MCF 10A (cell line): ENCODE measurements at regions not wholly inside any gene's neighbourhood (a gene's known extent, or its start where the extent isn't known, plus 50 kb on each side); places are given as distances from the start of the nearest gene placed in this dataset.

Experiments used
- BruUV-seq: library from RNA; stranded (reverse); fragments of 400-500 nt; replicated peaks from 2 replicates; lab custom pipeline; 2021; lab: Mats Ljungman, UMichigan
- CTCF ChIA-PET: fragments of 300-600 bp; sonication (Branson Sonifier 250); formaldehyde crosslinking; extraction: SDS; loops from one replicate; lab custom pipeline; 2021; ENCODE audit warnings: antibody characterized with exemption, inconsistent platforms; lab: Yijun Ruan, JAX
- POLR2A ChIA-PET: fragments of 300-600, 350-650 bp; sonication (Branson Sonifier 250); formaldehyde crosslinking; extraction: SDS; loops from one replicate; lab custom pipeline; 2020; ENCODE audit warnings: antibody characterized with exemption, inconsistent platforms; lab: Yijun Ruan, JAX
- DNase-seq: peaks from one replicate; pipeline ENCODE4 v3.0.0-alpha.2; 2018; ENCODE audit not compliant: unreplicated experiment
- H3K27ac Mint-ChIP-seq: one replicate; pipeline ENCODE4 v1.8.0; 2022; ENCODE audit warnings: mild to moderate bottlenecking, low read depth, mixed read lengths; ENCODE audit not compliant: unreplicated experiment
- H3K27me3 Mint-ChIP-seq: one replicate; pipeline ENCODE4 v1.8.0; 2022; ENCODE audit warnings: mixed read lengths; ENCODE audit not compliant: insufficient read depth, unreplicated experiment
- H3K36me3 Mint-ChIP-seq: one replicate; pipeline ENCODE4 v1.8.0; 2022; ENCODE audit warnings: mild to moderate bottlenecking, moderate library complexity, mixed read lengths; ENCODE audit not compliant: insufficient read depth, unreplicated experiment
- H3K4me1 Mint-ChIP-seq: one replicate; pipeline ENCODE4 v1.8.0; 2022; ENCODE audit warnings: mixed read lengths; ENCODE audit not compliant: insufficient read depth, unreplicated experiment
- H3K4me3 Mint-ChIP-seq: one replicate; pipeline ENCODE4 v1.8.0; 2022; ENCODE audit warnings: mild to moderate bottlenecking, moderate library complexity, mixed read lengths; ENCODE audit not compliant: unreplicated experiment
- H3K9me3 Mint-ChIP-seq: one replicate; pipeline ENCODE4 v1.8.0; 2022; ENCODE audit warnings: mixed read lengths; ENCODE audit not compliant: unreplicated experiment
- intact Hi-C: fragments of 100-400 bp; cut with micrococcal nuclease; formaldehyde crosslinking; loops from 2 replicates; pipeline ENCODE4 v1.14.1; 2022
- TF ChIP-seq, protein P1 (sequence below): fragments of 200-600 bp; IDR thresholded peaks from one replicate; pipeline ENCODE4 v1.8.0; 2022; ENCODE audit warnings: antibody characterized with exemption, mild to moderate bottlenecking; ENCODE audit not compliant: unreplicated experiment

DNA sequence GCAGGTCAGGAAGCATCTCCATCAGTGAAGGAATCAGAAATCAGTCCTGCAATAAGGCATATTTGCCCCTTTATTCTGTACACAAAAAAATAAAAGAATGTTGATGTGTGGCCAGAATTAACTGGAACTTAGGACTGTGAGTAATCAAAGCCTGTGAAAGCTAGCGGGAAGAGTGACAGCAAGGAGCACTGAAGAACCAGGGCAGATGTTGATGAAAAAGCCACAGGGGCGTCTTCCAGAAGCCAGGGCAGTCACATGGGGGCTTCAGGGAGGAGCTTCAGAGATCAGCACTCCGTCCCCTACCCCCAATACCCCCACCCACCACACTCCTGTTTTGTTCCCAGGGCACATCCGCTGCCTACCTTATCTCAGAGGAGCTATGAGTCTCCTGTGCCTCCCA is 502.8 kb downstream of the AJAP1 start:
- no peak overlapping the region for H3K4me3 Mint-ChIP-seq
- no peak overlapping the region for H3K27ac Mint-ChIP-seq
- H3K4me1 Mint-ChIP-seq, result no peaks in the 10 kb centered on the region
- no peaks in the 10 kb centered on the region for H3K27me3 Mint-ChIP-seq
- no peaks in the 10 kb centered on the region for H3K36me3 Mint-ChIP-seq
- no peak for DNase-seq
- H3K9me3 Mint-ChIP-seq, result peaks cover 55% of the 10 kb centered on the region
- ChIA-PET CTCF (no interaction called here), POLR2A (no interaction called here)
- TF ChIP-seq, protein P1, sequence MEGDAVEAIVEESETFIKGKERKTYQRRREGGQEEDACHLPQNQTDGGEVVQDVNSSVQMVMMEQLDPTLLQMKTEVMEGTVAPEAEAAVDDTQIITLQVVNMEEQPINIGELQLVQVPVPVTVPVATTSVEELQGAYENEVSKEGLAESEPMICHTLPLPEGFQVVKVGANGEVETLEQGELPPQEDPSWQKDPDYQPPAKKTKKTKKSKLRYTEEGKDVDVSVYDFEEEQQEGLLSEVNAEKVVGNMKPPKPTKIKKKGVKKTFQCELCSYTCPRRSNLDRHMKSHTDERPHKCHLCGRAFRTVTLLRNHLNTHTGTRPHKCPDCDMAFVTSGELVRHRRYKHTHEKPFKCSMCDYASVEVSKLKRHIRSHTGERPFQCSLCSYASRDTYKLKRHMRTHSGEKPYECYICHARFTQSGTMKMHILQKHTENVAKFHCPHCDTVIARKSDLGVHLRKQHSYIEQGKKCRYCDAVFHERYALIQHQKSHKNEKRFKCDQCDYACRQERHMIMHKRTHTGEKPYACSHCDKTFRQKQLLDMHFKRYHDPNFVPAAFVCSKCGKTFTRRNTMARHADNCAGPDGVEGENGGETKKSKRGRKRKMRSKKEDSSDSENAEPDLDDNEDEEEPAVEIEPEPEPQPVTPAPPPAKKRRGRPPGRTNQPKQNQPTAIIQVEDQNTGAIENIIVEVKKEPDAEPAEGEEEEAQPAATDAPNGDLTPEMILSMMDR, result no peak
- intact Hi-C loops, result no loop called here
- BruUV-seq, result no TSS peak

DNA sequence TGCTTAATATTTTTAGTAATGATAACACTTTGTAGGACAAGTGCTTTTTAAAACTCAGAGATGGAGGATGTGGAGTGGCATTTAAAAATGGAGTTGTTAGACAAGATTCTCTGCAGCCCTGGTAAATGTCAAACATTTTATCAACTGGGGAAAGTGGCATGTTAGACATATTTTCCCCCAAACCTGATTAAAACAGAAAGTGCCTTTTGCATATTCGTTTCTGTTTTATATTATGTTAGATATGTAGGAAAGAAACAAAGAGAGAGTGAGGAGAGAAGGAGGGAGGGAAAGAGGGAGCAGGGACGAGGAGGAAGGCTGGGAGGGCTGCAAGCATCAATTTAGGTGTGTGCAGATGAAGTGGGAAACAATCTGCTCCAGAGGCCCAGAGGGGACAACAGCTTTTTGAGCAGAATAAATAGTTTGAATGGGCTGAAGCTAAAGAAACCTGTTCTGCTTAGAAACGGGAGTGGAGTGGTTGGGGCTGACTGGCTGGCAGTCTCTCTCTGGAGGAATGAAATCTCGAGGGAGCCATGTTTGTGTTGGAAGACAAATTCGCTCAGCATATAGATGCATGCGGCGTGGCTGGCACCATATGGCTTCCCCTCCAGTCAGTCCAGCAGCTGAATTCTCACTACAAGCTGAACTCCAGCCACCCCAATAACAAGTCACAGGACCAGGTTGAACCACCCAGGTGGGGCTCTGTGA is 502.2 kb downstream of the AJAP1 start:
- H3K4me3 Mint-ChIP-seq, result no peak overlapping the region
- POLR2A ChIA-PET, result no interaction called here
- H3K27ac Mint-ChIP-seq, result no peak overlapping the region
- CTCF ChIA-PET, result no interaction called here
- no peak for DNase-seq
- intact Hi-C loops, result no loop called here
- TF ChIP-seq, protein P1, result no peak
- BruUV-seq, result no TSS peak
- H3K36me3 Mint-ChIP-seq, result no peaks in the 10 kb centered on the region
- no peaks in the 10 kb centered on the region for H3K4me1 Mint-ChIP-seq
- H3K27me3 Mint-ChIP-seq, result no peaks in the 10 kb centered on the region
- peaks cover 56% of the 10 kb centered on the region for H3K9me3 Mint-ChIP-seq

DNA sequence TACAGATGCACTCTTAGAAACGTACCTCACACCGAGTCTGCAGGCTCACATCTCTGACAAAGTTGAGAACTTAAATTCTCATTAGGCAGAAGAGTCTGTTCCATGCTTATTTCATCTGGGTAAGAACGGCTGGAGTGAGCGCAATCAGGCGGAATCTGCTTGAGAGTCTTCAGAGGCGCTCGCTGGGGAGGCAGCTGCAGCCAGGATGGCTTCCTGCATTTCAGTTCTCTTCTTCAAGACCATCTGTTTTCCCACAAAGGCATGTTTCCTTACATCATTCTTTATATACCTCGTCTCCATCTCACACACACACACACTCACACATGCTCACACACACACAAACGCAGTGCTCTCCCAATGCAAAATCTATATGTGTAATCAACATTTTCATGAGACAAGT is 497.1 kb downstream of the AJAP1 start:
- Mint-ChIP-seq H3K27me3 (no peaks in the 10 kb centered on the region), H3K27ac (no peak overlapping the region), H3K4me1 (no peaks in the 10 kb centered on the region), H3K36me3 (no peaks in the 10 kb centered on the region), H3K9me3 (peaks cover 36% of the 10 kb centered on the region), H3K4me3 (no peak overlapping the region)
- TF ChIP-seq, protein P1, result no peak
- no TSS peak for BruUV-seq
- intact Hi-C loops, result no loop called here
- POLR2A ChIA-PET, result no interaction called here
- CTCF ChIA-PET, result no interaction called here
- no peak for DNase-seq

DNA sequence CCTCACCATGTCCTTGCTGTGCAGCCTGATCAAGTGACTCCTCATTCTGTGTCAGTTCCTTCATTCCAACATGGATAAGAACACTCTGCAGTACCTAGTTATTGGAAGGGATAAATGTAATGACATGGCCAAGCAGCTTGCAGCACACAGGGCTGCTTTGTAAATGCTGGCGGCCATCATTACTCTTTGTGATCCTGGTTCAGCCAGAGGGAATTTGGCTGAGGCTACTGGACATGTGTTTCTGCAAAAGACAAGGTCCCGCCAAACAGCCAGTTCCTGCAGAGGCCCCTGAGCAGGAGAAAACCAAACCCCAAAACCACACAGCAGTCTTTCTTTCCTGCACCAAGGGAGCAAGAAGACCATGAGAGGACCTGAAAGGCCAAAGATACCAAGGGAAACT is 495.8 kb downstream of the AJAP1 start:
- TF ChIP-seq, protein P1, result no peak
- Mint-ChIP-seq H3K4me1 (no peaks in the 10 kb centered on the region), H3K27me3 (no peaks in the 10 kb centered on the region), H3K27ac (no peak overlapping the region), H3K4me3 (no peak overlapping the region), H3K9me3 (peaks cover 44% of the 10 kb centered on the region), H3K36me3 (no peaks in the 10 kb centered on the region)
- DNase-seq, result no peak
- CTCF ChIA-PET, result interaction anchor here (0.5 to 0.6 kb wide), 2 partner anchors 20 to 269 kb away, joined by 3 read pairs; no protein-coding TSS in a partner anchor
- BruUV-seq, result no TSS peak
- POLR2A ChIA-PET, result no interaction called here
- intact Hi-C loops, result no loop called here
